ENCODE measurements at regions not wholly inside any gene's neighbourhood (a gene's known extent, or its start where the extent isn't known, plus 50 kb on each side); places are given as distances from the start of the nearest gene placed in this dataset.

GRCh38 chr4:144304025-144304424 lies 163.5 kb upstream of the GYPA start:
- TF ChIP-seq CTCF (IDR thresholded peaks at IDR 0.05; ENCODE audit: control extremely low read depth in 1 of 3, insufficient read depth in 1 of 3, low read depth in 1 of 3, low read length in 3 of 3) (no peak), POLR2AphosphoS5 (IDR thresholded peaks at IDR 0.05; ENCODE audit: low read depth, low read length) (no peak), RFX5 (IDR thresholded peaks at IDR 0.05; ENCODE audit: borderline replicate concordance, low read depth, low read length) (no peak), CEBPB (IDR thresholded peaks at IDR 0.05; ENCODE audit: low read depth, low read length) (no peak), YY1 (IDR thresholded peaks at IDR 0.05; ENCODE audit: low read depth, low read length) (no peak), NANOG (IDR thresholded peaks at IDR 0.05; ENCODE audit: insufficient read depth, low read depth, low read length, poor library complexity, severe bottlenecking) (no peak), SIRT6 (IDR thresholded peaks at IDR 0.05; ENCODE audit: low read length) (no peak), KDM5A (IDR thresholded peaks at IDR 0.05; ENCODE audit: low read length) (no peak), POLR2A (IDR thresholded peaks at IDR 0.05; ENCODE audit: control extremely low read depth in 1 of 2, low read depth in 2 of 2, low read length in 2 of 2) (no peak), SUZ12 (IDR thresholded peaks at IDR 0.05; ENCODE audit: low read length) (no peak), BACH1 (IDR thresholded peaks at IDR 0.05; ENCODE audit: low read length) (no peak), FOSL1 (IDR thresholded peaks at IDR 0.05; ENCODE audit: insufficient read depth, low read depth, low read length) (no peak)

Data from H1 (cell line).